OCI-LY7 (cell line): ENCODE measurements at regions not wholly inside any gene's neighbourhood (a gene's known extent, or its start where the extent isn't known, plus 50 kb on each side); places are given as distances from the start of the nearest gene placed in this dataset.

Source experiments
- BruUV-seq: library from RNA; stranded (reverse); fragments of 400-500 nt; replicated peaks from 2 replicates; lab custom pipeline; 2021; lab: Mats Ljungman, UMichigan
- CTCF ChIA-PET: fragments of 300-600 bp; sonication (Branson Sonifier 250); formaldehyde crosslinking; loops from one replicate; lab custom pipeline; 2022; ENCODE audit warnings: antibody characterized with exemption; ENCODE audit not compliant: unreplicated experiment; lab: Charles Lee
- POLR2A ChIA-PET: fragments of 300-600 bp; sonication (Branson Sonifier 250); formaldehyde crosslinking; loops from one replicate; lab custom pipeline; 2022; ENCODE audit warnings: antibody characterized with exemption; lab: Charles Lee
- DNase-seq: peaks from one replicate; pipeline ENCODE4 v3.0.0-alpha.2; 2015; ENCODE audit warnings: low spot score
- H2AFZ ChIP-seq: fragments of 200-600 bp; sonication (generic), shearing (Covaris generic); 2 replicates; pipeline ENCODE4 v1.6.1; 2014; ENCODE audit warnings: mild to moderate bottlenecking, antibody characterized with exemption, low read length, moderate library complexity
- H3K27ac ChIP-seq: fragments of 200-600 bp; sonication (generic); 2 replicates; pipeline ENCODE4 v1.5.1; 2014; ENCODE audit warnings: mixed run types, low read depth, mild to moderate bottlenecking, moderate library complexity, low read length, inconsistent platforms; ENCODE audit not compliant: poor library complexity, severe bottlenecking
- H3K36me3 ChIP-seq: fragments of 200-600 bp; sonication (generic); 2 replicates; pipeline ENCODE4 v1.6.1; 2014; ENCODE audit warnings: mild to moderate bottlenecking, antibody characterized with exemption, low read length, moderate library complexity, mixed read lengths; ENCODE audit not compliant: insufficient read depth
- H3K4me1 ChIP-seq: fragments of 200-600 bp; sonication (generic); 2 replicates; pipeline ENCODE4 v1.5.1; 2014; ENCODE audit warnings: mild to moderate bottlenecking, low read length; ENCODE audit not compliant: insufficient read depth, poor library complexity, severe bottlenecking
- H3K4me2 ChIP-seq: fragments of 200-600 bp; sonication (generic); 2 replicates; pipeline ENCODE4 v1.6.1; 2014; ENCODE audit warnings: mild to moderate bottlenecking, low read length
- H3K4me3 ChIP-seq: fragments of 200-600 bp; sonication (generic); 2 replicates; pipeline ENCODE4 v1.5.1; 2014; ENCODE audit warnings: mild to moderate bottlenecking, low read depth, low read length; ENCODE audit not compliant: poor library complexity, severe bottlenecking
- H3K79me2 ChIP-seq: fragments of 200-600 bp; sonication (generic); 2 replicates; pipeline ENCODE4 v1.6.1; 2016; ENCODE audit warnings: low read depth, mild to moderate bottlenecking, low read length, moderate library complexity, mixed read lengths; ENCODE audit not compliant: insufficient read depth
- H3K9me2 ChIP-seq: fragments of 200-600 bp; sonication (generic); 2 replicates; pipeline ENCODE4 v1.6.1; 2016; ENCODE audit warnings: mild to moderate bottlenecking, low read length, mixed read lengths; ENCODE audit not compliant: insufficient read depth
- H3K9me3 ChIP-seq: fragments of 200-600 bp; sonication (generic); 2 replicates; pipeline ENCODE4 v1.6.1; 2014; ENCODE audit warnings: mild to moderate bottlenecking, mixed run types, low read length, mixed read lengths
- H4K20me1 ChIP-seq: fragments of 200-600 bp; sonication (generic); 2 replicates; pipeline ENCODE4 v1.6.1; 2014; ENCODE audit warnings: mild to moderate bottlenecking, antibody characterized with exemption, low read length, moderate library complexity, mixed read lengths; ENCODE audit not compliant: insufficient read depth
- EZH2phosphoT487 ChIP-seq: fragments of 200-600 bp; sonication (generic); IDR thresholded peaks from 2 replicates; pipeline ENCODE4 v1.6.1; 2018; ENCODE audit warnings: low read depth, borderline replicate concordance, mild to moderate bottlenecking, mixed run types, antibody characterized with exemption, low read length, moderate library complexity, mixed read lengths
- intact Hi-C: fragments of 100-400 bp; cut with micrococcal nuclease; formaldehyde crosslinking; loops from one replicate; pipeline ENCODE4 v1.10.0; 2022; ENCODE audit not compliant: unreplicated experiment
- TF ChIP-seq, protein P1 (sequence below): fragments of 200-600 bp; sonication (generic); conservative IDR thresholded peaks from 2 replicates; pipeline ENCODE4 v1.5.1; 2014; ENCODE audit warnings: mild to moderate bottlenecking, antibody characterized with exemption, low read length, moderate library complexity, mixed read lengths

DNA sequence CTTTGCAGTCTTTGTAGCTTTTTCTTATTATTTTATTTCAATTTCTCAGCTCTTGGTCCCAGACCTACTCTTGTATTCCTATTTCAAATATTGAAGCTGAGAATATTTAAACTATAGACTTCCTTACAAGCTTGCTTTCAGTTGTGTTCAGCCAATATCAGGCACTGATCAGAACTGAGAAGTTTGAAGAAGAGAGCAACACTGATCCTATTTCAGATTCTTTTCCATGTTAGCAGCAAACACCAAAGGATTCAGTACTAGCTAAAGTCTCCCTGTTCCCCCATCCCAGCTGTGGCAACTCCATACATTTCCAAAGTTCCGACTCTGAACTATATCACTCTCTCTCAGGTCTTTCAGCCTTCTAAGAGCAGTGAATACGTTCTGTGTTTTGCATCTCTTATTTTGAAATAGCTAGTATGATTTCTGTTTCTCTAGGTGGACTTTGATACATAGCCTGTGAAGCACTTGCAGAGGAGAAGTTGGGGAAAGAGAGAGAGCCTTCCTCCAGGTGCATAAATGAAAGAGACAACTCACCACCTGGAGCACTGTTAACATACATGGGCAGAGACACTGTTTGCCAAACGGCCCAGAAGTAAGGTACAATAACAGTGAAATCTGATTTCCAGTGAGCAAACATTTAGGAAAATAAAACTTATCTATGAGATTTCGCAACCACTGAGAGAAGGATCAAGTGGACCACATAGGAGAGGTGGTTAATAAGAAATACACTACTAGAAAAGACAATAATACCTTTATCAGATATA is 135.0 kb upstream of the ZNF804A start:
- ChIA-PET CTCF (no interaction called here), POLR2A (interaction anchor here (0.7 to 4.2 kb wide), 11 partner anchors 8 to 97 kb away, joined by 3 to 38 read pairs (median 4); no protein-coding TSS in a partner anchor)
- no peaks in the 10 kb centered on the region for H4K20me1 ChIP-seq
- H3K4me2 ChIP-seq = peak overlapping the region; percentile 22
- H3K36me3 ChIP-seq = no peaks in the 10 kb centered on the region
- no peaks in the 10 kb centered on the region for H3K79me2 ChIP-seq
- no peaks in the 10 kb centered on the region for H3K9me2 ChIP-seq
- peak overlapping the region; percentile 5 for H3K27ac ChIP-seq
- intact Hi-C loops = no loop called here
- DNase-seq = peak; percentile 59
- no TSS peak for BruUV-seq
- TF ChIP-seq, protein P1, sequence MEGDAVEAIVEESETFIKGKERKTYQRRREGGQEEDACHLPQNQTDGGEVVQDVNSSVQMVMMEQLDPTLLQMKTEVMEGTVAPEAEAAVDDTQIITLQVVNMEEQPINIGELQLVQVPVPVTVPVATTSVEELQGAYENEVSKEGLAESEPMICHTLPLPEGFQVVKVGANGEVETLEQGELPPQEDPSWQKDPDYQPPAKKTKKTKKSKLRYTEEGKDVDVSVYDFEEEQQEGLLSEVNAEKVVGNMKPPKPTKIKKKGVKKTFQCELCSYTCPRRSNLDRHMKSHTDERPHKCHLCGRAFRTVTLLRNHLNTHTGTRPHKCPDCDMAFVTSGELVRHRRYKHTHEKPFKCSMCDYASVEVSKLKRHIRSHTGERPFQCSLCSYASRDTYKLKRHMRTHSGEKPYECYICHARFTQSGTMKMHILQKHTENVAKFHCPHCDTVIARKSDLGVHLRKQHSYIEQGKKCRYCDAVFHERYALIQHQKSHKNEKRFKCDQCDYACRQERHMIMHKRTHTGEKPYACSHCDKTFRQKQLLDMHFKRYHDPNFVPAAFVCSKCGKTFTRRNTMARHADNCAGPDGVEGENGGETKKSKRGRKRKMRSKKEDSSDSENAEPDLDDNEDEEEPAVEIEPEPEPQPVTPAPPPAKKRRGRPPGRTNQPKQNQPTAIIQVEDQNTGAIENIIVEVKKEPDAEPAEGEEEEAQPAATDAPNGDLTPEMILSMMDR = no peak
- no peak for TF ChIP-seq EZH2phosphoT487
- H2AFZ ChIP-seq = peak overlapping the region; percentile 75
- H3K9me3 ChIP-seq = 0 out of 2 replicates have a peak, but pooled peaks cover 4% of the 10 kb centered on the region
- H3K4me3 ChIP-seq = no peak overlapping the region
- peaks cover 22% of the 10 kb centered on the region for H3K4me1 ChIP-seq

DNA sequence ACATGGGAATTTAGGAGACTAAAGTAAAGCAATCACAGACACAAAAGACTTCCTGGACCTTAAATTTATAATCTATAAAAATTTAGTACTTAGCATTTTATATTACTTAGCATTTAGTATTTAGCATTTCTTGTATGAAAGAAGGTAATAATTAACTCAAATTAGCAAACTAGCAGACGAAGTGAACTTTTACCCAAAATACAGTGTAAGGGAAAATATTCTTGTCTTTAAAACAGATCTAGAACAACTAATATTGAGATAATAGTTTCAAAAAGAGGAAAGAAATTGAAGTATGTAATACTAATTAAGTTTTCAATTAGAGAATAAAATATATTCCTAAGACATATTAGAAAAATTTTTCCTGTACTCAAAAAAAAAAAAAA is 134.5 kb upstream of the ZNF804A start:
- Histone ChIP-seq H4K20me1 (no peaks in the 10 kb centered on the region), H3K79me2 (no peaks in the 10 kb centered on the region), H3K4me1 (peaks cover 22% of the 10 kb centered on the region), H3K36me3 (no peaks in the 10 kb centered on the region), H3K4me2 (peak overlapping the region; percentile 22; the same call in 1 of the 2 replicates), H2AFZ (peak overlapping the region; percentile 75), H3K27ac (no peak overlapping the region), H3K9me3 (0 out of 2 replicates have a peak, but pooled peaks cover 4% of the 10 kb centered on the region), H3K4me3 (no peak overlapping the region), H3K9me2 (no peaks in the 10 kb centered on the region)
- POLR2A ChIA-PET = interaction anchor here (0.7 to 4.2 kb wide), 11 partner anchors 9 to 1815 kb away, joined by 3 to 38 read pairs (median 5); no protein-coding TSS in a partner anchor
- DNase-seq = no peak
- CTCF ChIA-PET = no interaction called here
- BruUV-seq = no TSS peak
- TF ChIP-seq, protein P1 = no peak
- TF ChIP-seq EZH2phosphoT487 = no peak
- intact Hi-C loops = no loop called here

DNA sequence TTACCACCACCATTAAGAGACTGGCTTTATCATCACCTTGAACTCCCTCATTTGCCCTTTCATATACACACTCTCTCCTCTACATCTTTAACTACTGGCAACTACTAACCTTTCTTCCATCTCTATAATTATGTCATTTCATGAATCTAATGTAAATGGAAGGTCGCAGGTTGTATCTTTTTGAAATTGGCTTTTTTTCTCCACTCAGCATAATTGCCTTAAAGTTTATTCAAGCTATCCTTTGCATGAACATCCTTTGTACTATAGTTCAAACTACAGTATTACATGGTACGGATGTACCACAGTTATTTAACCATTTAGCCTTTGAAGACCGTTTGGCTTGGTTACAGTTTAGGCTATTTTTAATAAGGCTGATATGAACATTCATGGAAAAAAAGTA is 129.5 kb upstream of the ZNF804A start:
- Histone ChIP-seq H3K9me2 (no peaks in the 10 kb centered on the region), H3K4me3 (no peak overlapping the region)
- CTCF ChIA-PET = no interaction called here

More for the DNA sequence above, 129.5 kb upstream of the ZNF804A start:
- no peak overlapping the region for H2AFZ ChIP-seq
- peaks cover 9% of the 10 kb centered on the region for H3K4me1 ChIP-seq
- no TSS peak for BruUV-seq
- H3K79me2 ChIP-seq = no peaks in the 10 kb centered on the region
- no peaks in the 10 kb centered on the region for H3K36me3 ChIP-seq
- intact Hi-C loops = no loop called here
- DNase-seq = no peak
- H3K4me2 ChIP-seq = no peak overlapping the region
- no peaks in the 10 kb centered on the region for H3K9me3 ChIP-seq
- no peaks in the 10 kb centered on the region for H4K20me1 ChIP-seq
- no peak overlapping the region for H3K27ac ChIP-seq
- POLR2A ChIA-PET = interaction anchor here (0.5 to 2.6 kb wide), 6 partner anchors 8 to 1478 kb away, joined by 3 to 11 read pairs (median 4); no protein-coding TSS in a partner anchor
- no peak for TF ChIP-seq EZH2phosphoT487
- TF ChIP-seq, protein P1 = no peak
